HUES48 (cell line): ENCODE measurements at regions not wholly inside any gene's neighbourhood (a gene's known extent, or its start where the extent isn't known, plus 50 kb on each side); places are given as distances from the start of the nearest gene placed in this dataset.

ENCODE experiments used
- H3K27ac ChIP-seq: one replicate; pipeline ENCODE4 v1.7.0; 2013; ENCODE audit warnings: low read depth, low read length, inconsistent platforms
- H3K27me3 ChIP-seq: 2 replicates; pipeline ENCODE4 v1.6.1; 2013; ENCODE audit warnings: mild to moderate bottlenecking, low read length; ENCODE audit not compliant: control insufficient read depth, insufficient read depth
- H3K36me3 ChIP-seq: 2 replicates; pipeline ENCODE4 v1.6.1; 2013; ENCODE audit warnings: low read length; ENCODE audit not compliant: control insufficient read depth, insufficient read depth
- H3K4me1 ChIP-seq: 2 replicates; pipeline ENCODE4 v1.6.1; 2013; ENCODE audit warnings: mild to moderate bottlenecking, low read length; ENCODE audit not compliant: control insufficient read depth, insufficient read depth
- H3K4me3 ChIP-seq: 2 replicates; pipeline ENCODE4 v1.5.1; 2013; ENCODE audit warnings: mild to moderate bottlenecking, low read depth, low read length
- H3K9ac ChIP-seq: 2 replicates; pipeline ENCODE4 v1.6.1; 2013; ENCODE audit warnings: mild to moderate bottlenecking, low read depth, low read length, moderate library complexity
- H3K9me3 ChIP-seq: 2 replicates; pipeline ENCODE4 v1.6.1; 2013; ENCODE audit warnings: low read length; ENCODE audit not compliant: control insufficient read depth, insufficient read depth

DNA sequence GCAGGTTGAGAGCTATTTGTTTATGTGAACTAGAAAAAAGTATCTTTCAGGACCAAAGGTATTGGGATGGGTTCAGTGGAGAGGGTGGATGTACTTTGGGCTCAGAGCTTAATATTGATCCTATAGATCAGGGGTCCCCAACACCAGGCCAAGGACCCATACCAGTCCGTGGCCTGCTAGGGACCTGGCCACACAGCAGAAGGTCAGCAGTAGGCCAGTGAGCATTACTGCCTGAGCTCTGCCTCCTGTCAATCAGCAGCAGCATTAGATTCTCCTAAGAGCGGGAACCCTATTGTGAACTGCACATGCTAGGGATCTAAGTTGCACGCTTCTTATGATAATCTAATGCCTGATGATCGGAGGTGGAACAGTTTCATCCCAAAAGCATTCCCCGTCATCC lies 115.8 kb upstream of the WDR11 start:
- no peaks in the 10 kb centered on the region for H3K9me3 ChIP-seq
- H3K27ac ChIP-seq = no peak overlapping the region
- H3K4me1 ChIP-seq = no peaks in the 10 kb centered on the region
- no peak overlapping the region for H3K4me3 ChIP-seq
- H3K36me3 ChIP-seq = no peaks in the 10 kb centered on the region
- H3K27me3 ChIP-seq = no peaks in the 10 kb centered on the region
- H3K9ac ChIP-seq = no peak overlapping the region

DNA sequence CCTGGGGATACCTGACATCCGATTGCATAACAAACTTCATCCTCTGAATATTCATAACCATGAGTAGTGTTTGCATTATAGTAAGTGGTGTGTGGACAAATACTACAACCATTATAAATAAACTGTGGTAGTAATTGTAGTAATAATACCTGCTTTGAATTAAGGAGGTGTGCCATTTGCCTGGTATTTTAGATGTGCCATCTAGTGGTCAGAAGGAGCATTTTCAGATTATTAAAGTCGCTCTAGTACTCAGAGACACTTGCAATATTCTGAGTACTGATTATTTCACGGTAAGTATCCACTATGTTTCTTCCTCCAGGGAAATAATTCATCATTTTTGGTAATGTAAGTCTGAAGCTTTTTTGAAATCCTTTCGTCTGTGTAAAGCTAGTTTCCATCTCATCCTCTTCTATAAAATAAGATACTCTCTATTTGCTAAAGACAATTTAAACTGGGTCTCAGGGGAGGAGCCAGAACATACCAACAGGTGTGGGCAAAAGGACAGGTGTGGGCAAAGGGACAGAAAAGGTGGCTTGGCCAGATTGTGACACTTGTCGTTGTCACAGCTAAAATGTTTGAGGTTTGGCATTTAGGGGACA lies 115.3 kb upstream of the WDR11 start:
- H3K4me3 ChIP-seq = no peak overlapping the region
- H3K9ac ChIP-seq = no peak overlapping the region
- H3K36me3 ChIP-seq = no peaks in the 10 kb centered on the region

DNA sequence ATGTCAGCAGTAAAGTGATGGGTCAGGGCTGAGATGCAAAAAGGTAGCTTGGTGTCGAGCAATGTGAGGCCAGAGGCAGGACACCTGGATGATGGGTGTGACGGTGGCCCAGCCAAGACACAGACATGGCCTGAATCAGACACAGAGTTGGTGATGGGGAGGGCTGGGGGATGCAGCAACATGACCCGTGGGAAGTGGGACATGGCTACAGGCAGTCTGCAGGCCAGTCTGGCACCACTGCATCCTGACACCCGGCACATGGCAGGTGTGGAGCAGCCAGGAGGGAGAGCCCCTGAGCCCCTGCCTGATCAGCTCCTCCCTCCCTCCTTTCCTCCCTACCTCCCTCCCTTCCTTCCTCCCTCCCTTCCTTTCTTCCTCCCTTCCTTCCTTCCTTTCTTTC lies 114.8 kb upstream of the WDR11 start:
- Histone ChIP-seq H3K27ac (no peak overlapping the region), H3K36me3 (no peaks in the 10 kb centered on the region), H3K4me1 (no peaks in the 10 kb centered on the region), H3K9me3 (no peaks in the 10 kb centered on the region), H3K4me3 (no peak overlapping the region), H3K27me3 (no peaks in the 10 kb centered on the region), H3K9ac (no peak overlapping the region)

More for the DNA sequence above, 115.3 kb upstream of the WDR11 start:
- no peaks in the 10 kb centered on the region for H3K27me3 ChIP-seq
- no peaks in the 10 kb centered on the region for H3K4me1 ChIP-seq
- no peaks in the 10 kb centered on the region for H3K9me3 ChIP-seq
- H3K27ac ChIP-seq = no peak overlapping the region

DNA sequence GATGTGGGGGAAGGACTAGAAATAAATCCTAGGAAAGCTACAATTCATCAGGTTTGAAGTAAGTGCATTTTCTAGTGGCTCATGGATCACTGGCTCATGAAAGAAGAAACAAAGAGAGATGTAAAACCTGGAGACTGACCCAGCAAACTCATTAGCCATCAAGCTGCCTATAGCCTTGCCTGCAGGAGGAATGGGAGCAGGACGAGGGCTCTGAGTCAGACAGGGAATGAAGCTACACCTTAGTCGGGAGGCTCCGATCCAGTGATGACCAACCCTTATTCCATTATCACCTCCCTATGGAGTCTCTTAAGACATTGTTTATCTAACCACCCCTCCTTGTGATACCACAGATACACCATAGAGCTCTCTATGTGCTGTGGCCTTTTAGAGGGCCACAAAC lies 112.5 kb upstream of the WDR11 start:
- Histone ChIP-seq H3K36me3 (no peaks in the 10 kb centered on the region), H3K27me3 (no peaks in the 10 kb centered on the region), H3K9ac (no peak overlapping the region), H3K4me1 (no peaks in the 10 kb centered on the region), H3K4me3 (no peak overlapping the region), H3K9me3 (no peaks in the 10 kb centered on the region), H3K27ac (no peak overlapping the region)

DNA sequence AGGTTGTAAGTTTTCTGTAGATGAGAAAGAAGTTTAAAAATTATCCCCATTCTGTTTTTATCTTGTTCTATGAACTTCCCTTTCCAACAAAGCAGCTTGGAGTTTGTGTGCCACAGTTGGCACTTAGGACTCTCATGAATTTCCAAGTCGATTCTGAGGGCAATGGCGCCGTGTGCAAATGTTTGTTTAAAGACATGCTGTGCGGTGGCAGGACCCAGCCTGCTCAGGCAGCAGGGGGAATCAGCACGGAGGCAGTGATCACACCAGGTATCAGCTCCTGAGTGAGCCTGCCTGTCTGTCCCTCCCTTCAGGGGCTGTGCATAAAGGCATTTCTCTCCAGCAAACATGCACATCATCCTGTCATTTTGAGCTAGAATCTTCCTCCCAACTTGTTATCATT lies 109.8 kb upstream of the WDR11 start:
- no peak overlapping the region for H3K4me3 ChIP-seq
- H3K9me3 ChIP-seq = no peaks in the 10 kb centered on the region
- no peaks in the 10 kb centered on the region for H3K36me3 ChIP-seq
- H3K27me3 ChIP-seq = no peaks in the 10 kb centered on the region
- peaks cover 4% of the 10 kb centered on the region; the same call in 1 of the 2 replicates for H3K4me1 ChIP-seq
- H3K9ac ChIP-seq = no peak overlapping the region
- H3K27ac ChIP-seq = no peak overlapping the region

DNA sequence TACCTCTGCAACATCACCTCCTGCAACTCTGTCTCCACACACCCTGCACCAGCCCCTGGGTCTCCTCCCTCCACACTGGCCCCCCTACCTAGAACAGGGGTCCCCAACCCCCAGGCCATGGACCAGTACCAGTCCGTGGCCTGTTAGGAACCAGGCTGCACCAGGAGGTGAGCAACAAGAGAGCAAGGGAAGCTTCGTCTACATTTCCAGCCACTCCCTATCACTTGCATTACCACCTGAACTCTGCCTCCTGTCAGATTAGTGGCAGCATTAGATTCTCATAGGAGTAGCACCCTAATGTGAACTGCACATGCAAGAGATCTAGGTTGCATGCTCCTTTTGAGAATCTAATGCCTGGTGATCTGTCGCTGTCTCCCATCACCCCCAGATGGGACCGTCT lies 108.8 kb upstream of the WDR11 start:
- no peaks in the 10 kb centered on the region for H3K27me3 ChIP-seq
- H3K36me3 ChIP-seq = no peaks in the 10 kb centered on the region
- H3K9ac ChIP-seq = no peak overlapping the region
- no peaks in the 10 kb centered on the region for H3K9me3 ChIP-seq
- H3K4me3 ChIP-seq = no peak overlapping the region
- peaks cover 8% of the 10 kb centered on the region; the same call in 1 of the 2 replicates for H3K4me1 ChIP-seq
- no peak overlapping the region for H3K27ac ChIP-seq

DNA sequence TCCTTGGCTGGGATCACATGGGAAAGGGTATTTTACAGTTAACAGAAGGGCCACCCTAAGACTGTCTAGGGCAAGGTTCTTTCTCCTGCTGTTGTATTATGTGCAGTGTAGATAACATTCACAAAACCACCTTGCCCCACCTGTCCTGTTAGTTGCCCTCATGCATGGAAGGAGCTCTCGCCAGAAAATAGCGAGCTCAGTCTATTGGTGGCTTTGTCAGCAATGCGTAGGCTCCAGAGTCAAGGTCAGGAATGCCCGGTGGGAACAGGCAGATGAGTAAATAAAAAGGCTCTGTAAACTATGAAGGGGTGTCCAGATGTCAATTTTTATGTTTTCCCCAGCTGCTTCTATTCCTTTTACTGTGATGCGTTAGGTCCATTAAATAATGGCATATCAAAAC lies 107.1 kb upstream of the WDR11 start:
- Histone ChIP-seq H3K9me3 (no peaks in the 10 kb centered on the region), H3K36me3 (no peaks in the 10 kb centered on the region), H3K9ac (no peak overlapping the region), H3K27me3 (no peaks in the 10 kb centered on the region), H3K27ac (no peak overlapping the region), H3K4me1 (peaks cover 8% of the 10 kb centered on the region; the same call in 1 of the 2 replicates), H3K4me3 (no peak overlapping the region)

DNA sequence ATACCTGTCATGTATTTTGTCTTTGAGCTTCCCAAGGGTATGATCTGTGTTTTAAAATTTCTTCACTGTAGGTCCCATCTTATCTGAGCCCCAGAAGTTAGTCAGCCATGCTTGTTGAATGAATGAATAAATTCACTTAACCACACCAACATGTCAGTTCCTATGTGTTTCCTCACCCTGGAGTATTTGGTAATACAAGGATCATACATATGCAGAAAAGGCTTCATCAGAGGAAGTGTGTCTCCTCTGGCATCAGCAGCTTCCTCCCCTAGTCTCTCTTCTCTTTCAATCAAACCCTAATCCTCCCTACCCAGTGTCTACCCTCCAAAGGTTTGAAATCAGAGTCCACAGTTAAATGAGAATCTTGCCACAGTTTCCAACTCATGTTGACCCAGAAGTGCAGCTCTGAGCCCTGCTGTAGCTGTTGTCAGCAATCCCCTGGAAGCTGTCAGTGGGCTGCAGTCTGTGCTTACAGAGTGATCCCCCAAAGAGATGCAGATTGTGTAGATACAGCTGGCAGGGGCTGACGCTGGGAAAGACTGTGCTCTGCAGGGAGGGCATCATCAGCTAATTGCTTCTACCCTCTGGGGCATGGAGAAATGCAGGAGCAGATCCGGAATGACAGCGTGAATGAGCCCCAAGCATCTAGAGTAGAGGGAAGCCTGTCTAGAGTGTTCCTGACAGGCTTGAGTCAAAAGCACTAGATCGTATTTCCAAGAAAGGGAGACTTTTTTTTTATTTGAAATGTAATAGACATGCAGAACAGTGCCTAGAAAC lies 105.0 kb upstream of the WDR11 start:
- Histone ChIP-seq H3K9ac (no peak overlapping the region), H3K4me1 (peaks cover 8% of the 10 kb centered on the region; the same call in 1 of the 2 replicates)

DNA sequence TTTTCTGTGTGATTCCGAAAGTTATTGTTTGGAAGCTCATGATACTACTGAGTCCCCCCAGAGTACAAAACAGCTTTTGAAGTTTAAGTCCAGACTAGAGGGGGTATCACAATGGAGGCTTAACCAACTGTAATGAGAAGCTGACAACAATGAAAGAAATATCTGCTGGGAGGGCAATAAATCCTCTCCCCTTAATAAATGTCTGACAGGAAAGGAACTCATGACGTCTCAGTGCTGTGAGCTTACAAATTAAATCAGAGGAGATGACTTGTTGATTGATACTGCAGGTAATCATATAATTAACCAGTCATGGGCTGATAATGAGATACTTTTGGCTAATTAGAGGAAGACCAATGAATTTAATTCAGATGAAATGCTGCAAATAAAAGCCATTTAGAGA lies 102.6 kb upstream of the WDR11 start:
- H3K27ac ChIP-seq = no peak overlapping the region
- H3K4me3 ChIP-seq = no peak overlapping the region
- H3K4me1 ChIP-seq = peaks cover 8% of the 10 kb centered on the region; the same call in 1 of the 2 replicates
- H3K27me3 ChIP-seq = no peaks in the 10 kb centered on the region
- no peaks in the 10 kb centered on the region for H3K36me3 ChIP-seq
- no peak overlapping the region for H3K9ac ChIP-seq
- no peaks in the 10 kb centered on the region for H3K9me3 ChIP-seq

More for the DNA sequence above, 105.0 kb upstream of the WDR11 start:
- H3K36me3 ChIP-seq = no peaks in the 10 kb centered on the region
- no peaks in the 10 kb centered on the region for H3K9me3 ChIP-seq
- H3K27ac ChIP-seq = no peak overlapping the region
- no peak overlapping the region for H3K4me3 ChIP-seq
- no peaks in the 10 kb centered on the region for H3K27me3 ChIP-seq

DNA sequence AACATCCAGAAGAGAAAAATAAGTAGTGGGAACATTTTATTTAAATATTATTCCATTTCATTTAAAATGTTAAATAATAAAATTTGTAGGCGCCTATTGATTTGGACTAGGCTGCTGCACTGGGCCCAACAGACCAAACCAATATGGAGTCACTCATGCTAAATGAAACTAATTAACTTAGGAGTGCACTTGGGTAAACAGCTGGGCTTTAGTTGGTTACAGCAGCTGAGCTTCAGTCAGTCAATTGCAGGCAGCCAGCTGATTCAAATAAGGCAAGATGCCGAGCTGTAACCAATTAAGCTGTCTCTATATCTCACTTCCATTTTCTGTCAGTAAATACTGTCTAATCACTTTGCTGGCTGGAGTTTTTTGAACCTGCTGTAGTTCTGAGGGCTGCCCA lies 102.1 kb upstream of the WDR11 start:
- no peaks in the 10 kb centered on the region for H3K27me3 ChIP-seq
- H3K9me3 ChIP-seq = no peaks in the 10 kb centered on the region
- H3K27ac ChIP-seq = no peak overlapping the region
- H3K4me3 ChIP-seq = no peak overlapping the region
- H3K36me3 ChIP-seq = no peaks in the 10 kb centered on the region
- no peak overlapping the region for H3K9ac ChIP-seq
- peaks cover 8% of the 10 kb centered on the region; the same call in 1 of the 2 replicates for H3K4me1 ChIP-seq

DNA sequence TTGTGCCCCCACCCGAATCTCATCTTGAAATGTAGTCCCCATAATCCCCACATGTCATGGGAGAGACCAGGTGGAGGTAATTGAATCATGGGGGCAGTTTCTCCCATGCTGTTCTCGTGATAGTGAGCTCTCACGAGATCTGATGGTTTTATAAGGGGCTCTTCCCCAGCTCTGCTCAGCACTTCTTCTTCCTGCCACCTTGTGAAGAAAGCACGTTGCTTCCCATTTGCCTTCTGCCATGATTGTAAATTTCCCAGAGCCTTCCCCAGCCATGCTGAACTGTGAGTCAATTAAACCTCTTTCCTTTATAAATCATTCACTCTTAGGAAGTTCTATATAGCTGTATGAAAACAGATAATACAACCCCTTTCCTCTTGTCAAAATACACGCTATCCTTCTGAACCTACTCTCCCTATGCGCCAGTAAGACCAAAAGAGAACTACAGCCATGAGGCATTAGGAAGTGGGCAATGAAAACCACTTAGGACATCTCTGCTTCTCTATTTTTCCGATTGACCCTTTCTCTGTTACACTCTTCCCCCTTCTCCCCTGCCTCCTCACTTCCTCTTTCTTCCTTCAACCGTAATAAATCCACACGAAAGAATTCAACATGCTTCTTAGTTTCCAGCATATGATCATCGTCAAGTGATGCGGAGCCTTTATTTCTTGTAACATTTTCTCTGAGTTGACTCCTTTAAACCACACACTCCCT lies 101.2 kb upstream of the WDR11 start:
- Histone ChIP-seq H3K4me3 (no peak overlapping the region), H3K36me3 (no peaks in the 10 kb centered on the region), H3K27ac (no peak overlapping the region), H3K27me3 (no peaks in the 10 kb centered on the region), H3K4me1 (peaks cover 8% of the 10 kb centered on the region; the same call in 1 of the 2 replicates), H3K9ac (no peak overlapping the region), H3K9me3 (no peaks in the 10 kb centered on the region)
